Testis (tissue), 2 donors: ENCODE measurements at regions not wholly inside any gene's neighbourhood (a gene's known extent, or its start where the extent isn't known, plus 50 kb on each side); places are given as distances from the start of the nearest gene placed in this dataset.

ENCODE experiments used
- POLR2A ChIP-seq: fragments of 450-650 bp; IDR thresholded peaks from one replicate; pipeline ENCODE4 v1.6.1; 2017; ENCODE audit warnings: antibody characterized with exemption, mild to moderate bottlenecking, moderate library complexity
- TF ChIP-seq, protein P1 (sequence below), 3 experiments: fragments of 450-650 bp in 2 of 3; fragments of 200-600 bp in 1 of 3; sonication (generic) in 1 of 3; IDR thresholded peaks; one replicate each; pipeline ENCODE4 v1.5.1; 2016 to 2019; ENCODE audit warnings: antibody characterized with exemption in 3 of 3, mild to moderate bottlenecking in 2 of 3, moderate library complexity in 1 of 3

DNA sequence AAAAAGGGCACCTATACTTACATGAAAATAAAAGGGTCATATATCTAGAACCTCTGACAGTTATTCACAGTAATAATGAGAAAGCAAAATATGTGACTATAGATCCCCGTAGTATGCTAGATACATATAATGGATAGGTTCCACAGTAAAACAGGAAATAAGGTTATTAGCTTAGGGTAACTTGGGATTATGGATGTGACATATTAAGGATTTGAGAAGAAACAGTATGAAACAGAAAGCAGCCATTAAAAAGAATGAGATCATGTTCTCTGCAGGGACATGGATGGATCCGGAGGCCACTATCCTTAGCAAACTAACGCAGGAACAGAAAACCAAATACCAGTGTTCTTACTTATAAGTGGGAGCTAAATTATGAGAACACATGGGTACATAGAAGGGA lies 1547.3 kb downstream of the BRINP3 start:
- TF ChIP-seq, protein P1, sequence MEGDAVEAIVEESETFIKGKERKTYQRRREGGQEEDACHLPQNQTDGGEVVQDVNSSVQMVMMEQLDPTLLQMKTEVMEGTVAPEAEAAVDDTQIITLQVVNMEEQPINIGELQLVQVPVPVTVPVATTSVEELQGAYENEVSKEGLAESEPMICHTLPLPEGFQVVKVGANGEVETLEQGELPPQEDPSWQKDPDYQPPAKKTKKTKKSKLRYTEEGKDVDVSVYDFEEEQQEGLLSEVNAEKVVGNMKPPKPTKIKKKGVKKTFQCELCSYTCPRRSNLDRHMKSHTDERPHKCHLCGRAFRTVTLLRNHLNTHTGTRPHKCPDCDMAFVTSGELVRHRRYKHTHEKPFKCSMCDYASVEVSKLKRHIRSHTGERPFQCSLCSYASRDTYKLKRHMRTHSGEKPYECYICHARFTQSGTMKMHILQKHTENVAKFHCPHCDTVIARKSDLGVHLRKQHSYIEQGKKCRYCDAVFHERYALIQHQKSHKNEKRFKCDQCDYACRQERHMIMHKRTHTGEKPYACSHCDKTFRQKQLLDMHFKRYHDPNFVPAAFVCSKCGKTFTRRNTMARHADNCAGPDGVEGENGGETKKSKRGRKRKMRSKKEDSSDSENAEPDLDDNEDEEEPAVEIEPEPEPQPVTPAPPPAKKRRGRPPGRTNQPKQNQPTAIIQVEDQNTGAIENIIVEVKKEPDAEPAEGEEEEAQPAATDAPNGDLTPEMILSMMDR (IDR thresholded peaks at IDR 0.05) = no peak
- TF ChIP-seq POLR2A = no peak
